ENCODE measurements at regions not wholly inside any gene's neighbourhood (a gene's known extent, or its start where the extent isn't known, plus 50 kb on each side); places are given as distances from the start of the nearest gene placed in this dataset.

- TF ChIP-seq JUND (IDR thresholded peaks at IDR 0.05): no peak
- no peak for TF ChIP-seq CTCF (IDR thresholded peaks at IDR 0.05; ENCODE audit: low read depth, low read length, missing input control)
- no peak for TF ChIP-seq GABPA (IDR thresholded peaks at IDR 0.05 in 1 of 2, conservative IDR thresholded peaks at IDR 0.05 in 1 of 2)
- TF ChIP-seq YY1 (IDR thresholded peaks at IDR 0.05): no peak
- TF ChIP-seq MAX (IDR thresholded peaks at IDR 0.05): no peak
- TF ChIP-seq REST (IDR thresholded peaks at IDR 0.05): no peak
Observed at GRCh38 chr6:165744555-165745228, 81.7 kb upstream of the PDE10A start.
